Calu3 (cell line): ENCODE measurements at regions not wholly inside any gene's neighbourhood (a gene's known extent, or its start where the extent isn't known, plus 50 kb on each side); places are given as distances from the start of the nearest gene placed in this dataset.

Source experiments
- BruUV-seq: library from RNA; stranded (reverse); fragments of 400-500 nt; replicated peaks from 2 replicates; lab custom pipeline; 2021; lab: Mats Ljungman, UMichigan
- CTCF ChIA-PET: fragments of 300-600 bp; sonication (Branson Sonifier 250); formaldehyde crosslinking; loops from one replicate; lab custom pipeline; 2022; ENCODE audit warnings: antibody characterized with exemption; lab: Charles Lee
- DNase-seq: peaks from one replicate; pipeline ENCODE4 v3.0.0; 2022
- H3K27ac Mint-ChIP-seq: one replicate; pipeline ENCODE4 v1.8.0; 2022; ENCODE audit warnings: mixed read lengths; ENCODE audit not compliant: unreplicated experiment
- H3K27me3 Mint-ChIP-seq: one replicate; pipeline ENCODE4 v1.8.0; 2022; ENCODE audit warnings: mixed read lengths; ENCODE audit not compliant: unreplicated experiment
- H3K36me3 Mint-ChIP-seq: one replicate; pipeline ENCODE4 v1.8.0; 2022; ENCODE audit warnings: mild to moderate bottlenecking, moderate library complexity, mixed read lengths; ENCODE audit not compliant: insufficient read depth, unreplicated experiment
- H3K4me1 Mint-ChIP-seq: one replicate; pipeline ENCODE4 v1.8.0; 2022; ENCODE audit warnings: mild to moderate bottlenecking, low read depth, mixed read lengths; ENCODE audit not compliant: unreplicated experiment
- H3K4me3 Mint-ChIP-seq: one replicate; pipeline ENCODE4 v1.8.0; 2022; ENCODE audit warnings: mild to moderate bottlenecking, low read depth, moderate library complexity, mixed read lengths; ENCODE audit not compliant: unreplicated experiment
- H3K9me3 Mint-ChIP-seq: one replicate; pipeline ENCODE4 v1.8.0; 2022; ENCODE audit warnings: low read depth, mixed read lengths; ENCODE audit not compliant: unreplicated experiment
- CTCF ChIP-seq: fragments of 200-600 bp; IDR thresholded peaks from one replicate; pipeline ENCODE4 v1.8.0; 2022; ENCODE audit warnings: antibody characterized with exemption; ENCODE audit not compliant: unreplicated experiment
- intact Hi-C: fragments of 100-400 bp; cut with micrococcal nuclease; formaldehyde crosslinking; loops from one replicate; pipeline ENCODE4 v1.10.0; 2022; ENCODE audit not compliant: unreplicated experiment

GRCh38 chr20:21874127-21874526, 168.7 kb downstream of the PAX1 start:
- no peak for TF ChIP-seq CTCF
- no peak for DNase-seq
- peaks cover 4% of the 10 kb centered on the region for H3K9me3 Mint-ChIP-seq
- no TSS peak for BruUV-seq
- H3K27ac Mint-ChIP-seq: no peak overlapping the region
- no peak overlapping the region for H3K4me3 Mint-ChIP-seq
- H3K4me1 Mint-ChIP-seq: no peaks in the 10 kb centered on the region
- no peaks in the 10 kb centered on the region for H3K36me3 Mint-ChIP-seq
- intact Hi-C loops: no loop called here
- no peaks in the 10 kb centered on the region for H3K27me3 Mint-ChIP-seq
- CTCF ChIA-PET: no interaction called here

- no peaks in the 10 kb centered on the region for H3K4me1 Mint-ChIP-seq
- DNase-seq: no peak
- H3K27me3 Mint-ChIP-seq: no peaks in the 10 kb centered on the region
- CTCF ChIA-PET: no interaction called here
- intact Hi-C loops: no loop called here
- BruUV-seq: no TSS peak
- no peak overlapping the region for H3K4me3 Mint-ChIP-seq
- H3K27ac Mint-ChIP-seq: no peak overlapping the region
- H3K36me3 Mint-ChIP-seq: no peaks in the 10 kb centered on the region
- no peak for TF ChIP-seq CTCF
- H3K9me3 Mint-ChIP-seq: peaks cover 4% of the 10 kb centered on the region
These were observed 167.8 kb downstream of the PAX1 start for GRCh38 chr20:21873291-21873690.

- Mint-ChIP-seq H3K4me3 (no peak overlapping the region), H3K9me3 (peaks cover 2% of the 10 kb centered on the region), H3K4me1 (no peaks in the 10 kb centered on the region), H3K36me3 (no peaks in the 10 kb centered on the region), H3K27me3 (no peaks in the 10 kb centered on the region), H3K27ac (no peak overlapping the region)
- no peak for TF ChIP-seq CTCF
- no peak for DNase-seq
- no TSS peak for BruUV-seq
- intact Hi-C loops: no loop called here
- CTCF ChIA-PET: no interaction called here
These were observed 162.3 kb downstream of the PAX1 start for GRCh38 chr20:21867811-21868210.

- intact Hi-C loops: no loop called here
- Mint-ChIP-seq H3K36me3 (no peaks in the 10 kb centered on the region), H3K27me3 (no peaks in the 10 kb centered on the region), H3K9me3 (peaks cover under 1% of the 10 kb centered on the region), H3K4me3 (no peak overlapping the region), H3K27ac (no peak overlapping the region), H3K4me1 (no peaks in the 10 kb centered on the region)
- no peak for TF ChIP-seq CTCF
- CTCF ChIA-PET: no interaction called here
- DNase-seq: no peak
- no TSS peak for BruUV-seq
These were observed 161.9 kb downstream of the PAX1 start for GRCh38 chr20:21867353-21867752.
